Mesendoderm (in vitro differentiated cells): ENCODE measurements at regions not wholly inside any gene's neighbourhood (a gene's known extent, or its start where the extent isn't known, plus 50 kb on each side); places are given as distances from the start of the nearest gene placed in this dataset.

Source experiments
- DNase-seq: peaks from one replicate; pipeline ENCODE4 v3.0.0; 2013
- H2AK5ac ChIP-seq: 2 replicates; pipeline ENCODE4 v1.6.1; 2013; ENCODE audit warnings: low read length, inconsistent platforms
- H2BK120ac ChIP-seq: 2 replicates; pipeline ENCODE4 v1.6.1; 2013; ENCODE audit warnings: low read depth, mild to moderate bottlenecking, low read length, moderate library complexity, mixed read lengths
- H2BK15ac ChIP-seq: replicated peaks from 2 replicates; pipeline ENCODE4 v1.6.1; 2013; ENCODE audit warnings: low read depth, mild to moderate bottlenecking, moderate library complexity
- H2BK5ac ChIP-seq: 2 replicates; pipeline ENCODE4 v1.6.1; 2013; ENCODE audit warnings: low read length, inconsistent platforms
- H3K18ac ChIP-seq: 2 replicates; pipeline ENCODE4 v1.6.1; 2013; ENCODE audit warnings: mild to moderate bottlenecking, low read length, mixed read lengths
- H3K23ac ChIP-seq: one replicate; pipeline ENCODE4 v1.6.1; 2013; ENCODE audit warnings: low read length
- H3K27ac ChIP-seq: 2 replicates; pipeline ENCODE4 v1.5.1; 2013; ENCODE audit warnings: low read depth, mild to moderate bottlenecking, inconsistent platforms, low read length, moderate library complexity
- H3K27me3 ChIP-seq: 2 replicates; pipeline ENCODE4 v1.6.1; 2013; ENCODE audit warnings: low read length, control low read depth, mild to moderate bottlenecking, inconsistent platforms; ENCODE audit not compliant: insufficient read depth, poor library complexity
- H3K36me3 ChIP-seq: 2 replicates; pipeline ENCODE4 v1.6.1; 2013; ENCODE audit warnings: low read length, inconsistent platforms; ENCODE audit not compliant: control insufficient read depth, insufficient read depth
- H3K4ac ChIP-seq: one replicate; pipeline ENCODE4 v1.6.1; 2013; ENCODE audit warnings: low read depth, mild to moderate bottlenecking, low read length, moderate library complexity
- H3K4me1 ChIP-seq: 2 replicates; pipeline ENCODE4 v1.6.1; 2013; ENCODE audit warnings: low read depth, low read length, inconsistent platforms; ENCODE audit not compliant: control insufficient read depth
- H3K4me2 ChIP-seq: 2 replicates; pipeline ENCODE4 v1.6.1; 2013; ENCODE audit warnings: low read length
- H3K4me3 ChIP-seq: 2 replicates; pipeline ENCODE4 v1.5.1; 2013; ENCODE audit warnings: mild to moderate bottlenecking, low read length
- H3K56ac ChIP-seq: one replicate; pipeline ENCODE4 v1.6.1; 2013; ENCODE audit warnings: low read length
- H3K79me1 ChIP-seq: 2 replicates; pipeline ENCODE4 v1.6.1; 2013; ENCODE audit warnings: low read length, inconsistent platforms
- H3K79me2 ChIP-seq: 2 replicates; pipeline ENCODE4 v1.6.1; 2013; ENCODE audit warnings: mild to moderate bottlenecking, low read length; ENCODE audit not compliant: control insufficient read depth, insufficient read depth
- H3K9ac ChIP-seq: 2 replicates; pipeline ENCODE4 v1.6.1; 2013; ENCODE audit warnings: low read length, inconsistent platforms
- H4K5ac ChIP-seq: one replicate; pipeline ENCODE4 v1.6.1; 2013; ENCODE audit warnings: low read length
- H4K8ac ChIP-seq: one replicate; pipeline ENCODE4 v1.6.1; 2013; ENCODE audit warnings: low read depth, mild to moderate bottlenecking, control low read depth, low read length, moderate library complexity
- WGBS: extraction: QIAGEN DNeasy Blood & Tissue Kit; methylation state at CpG from one replicate; pipeline ENCODE4 v1.1.7; 2013; ENCODE audit warnings: low lambda C conversion rate, missing lambda C conversion rate; ENCODE audit not compliant: insufficient coverage; ENCODE audit errors: extremely low coverage; 5-methylcytosine and 5-hydroxymethylcytosine counted together

DNA sequence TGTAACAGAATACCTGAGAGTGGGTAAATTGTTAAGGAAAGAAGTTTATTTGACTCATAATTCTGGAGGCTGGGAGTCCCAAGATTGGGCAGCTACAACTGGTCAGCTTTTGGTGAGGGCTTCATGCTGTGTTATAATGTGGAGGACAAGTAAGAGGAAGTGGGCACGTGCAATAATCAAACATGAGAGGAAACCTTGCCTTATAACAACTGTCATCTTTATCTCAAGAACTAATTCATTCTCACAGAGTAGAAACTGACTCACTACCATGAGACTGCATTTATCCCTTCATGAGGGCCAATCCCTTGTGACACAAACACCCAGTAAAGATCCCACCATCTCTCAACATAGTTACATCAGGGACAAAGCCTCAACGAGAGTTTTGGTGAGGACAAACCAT is 318.1 kb upstream of the NT5C1B start:
- Histone ChIP-seq H3K4me3 (no peak overlapping the region), H3K4me2 (no peak overlapping the region), H3K4ac (no peak overlapping the region), H3K9ac (no peak overlapping the region), H3K79me1 (no peaks in the 10 kb centered on the region), H3K56ac (no peak overlapping the region), H2BK5ac (no peak overlapping the region), H4K5ac (no peak overlapping the region), H2AK5ac (no peak overlapping the region), H3K23ac (no peak overlapping the region), H4K8ac (no peak overlapping the region), H3K18ac (no peak overlapping the region), H2BK15ac (no peak overlapping the region), H2BK120ac (no peak overlapping the region), H3K27ac (no peak overlapping the region), H3K27me3 (no peaks in the 10 kb centered on the region), H3K4me1 (peaks cover 2% of the 10 kb centered on the region), H3K79me2 (no peaks in the 10 kb centered on the region), H3K36me3 (no peaks in the 10 kb centered on the region)
- DNase-seq: no peak
- WGBS: no CpG with 5 or more reads among the region's 2 CpGs

GRCh38 chr2:18903750-18904149 is 314.4 kb upstream of the NT5C1B start:
- Histone ChIP-seq H3K23ac (no peak overlapping the region), H2BK15ac (no peak overlapping the region), H3K9ac (no peak overlapping the region), H2AK5ac (no peak overlapping the region), H3K4me3 (no peak overlapping the region), H3K4me1 (no peaks in the 10 kb centered on the region), H2BK5ac (no peak overlapping the region), H4K5ac (no peak overlapping the region), H3K4ac (no peak overlapping the region), H3K27ac (no peak overlapping the region), H3K27me3 (no peaks in the 10 kb centered on the region), H3K79me2 (no peaks in the 10 kb centered on the region), H3K79me1 (no peaks in the 10 kb centered on the region), H4K8ac (no peak overlapping the region), H3K18ac (no peak overlapping the region), H3K56ac (no peak overlapping the region), H3K4me2 (no peak overlapping the region), H2BK120ac (no peak overlapping the region), H3K36me3 (no peaks in the 10 kb centered on the region)
- DNase-seq: no peak
- no CpG with 5 or more reads among the region's 3 CpGs for WGBS

DNA sequence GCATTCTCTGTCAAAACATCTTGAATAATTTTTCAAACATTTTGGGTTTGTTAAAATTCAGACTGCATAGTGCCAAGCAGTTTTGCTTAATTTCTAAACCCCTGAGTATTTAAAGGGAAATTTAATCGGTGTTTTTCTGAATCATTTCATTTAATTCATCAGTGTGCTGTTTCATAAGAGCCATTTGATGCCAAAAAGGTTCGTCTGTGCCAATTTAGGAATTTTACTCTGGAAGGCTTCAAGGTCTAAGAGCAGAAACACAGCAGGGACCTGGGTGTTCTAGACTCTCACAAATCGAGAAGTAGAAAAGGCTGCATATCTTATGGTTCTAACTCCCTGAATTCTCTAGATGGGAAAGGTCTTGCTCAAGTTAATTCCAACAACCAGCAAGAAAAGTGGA is 311.9 kb upstream of the NT5C1B start:
- no peak overlapping the region for H2BK120ac ChIP-seq
- H3K79me1 ChIP-seq: no peaks in the 10 kb centered on the region
- H3K9ac ChIP-seq: no peak overlapping the region
- H4K8ac ChIP-seq: no peak overlapping the region
- H3K79me2 ChIP-seq: no peaks in the 10 kb centered on the region
- H2AK5ac ChIP-seq: no peak overlapping the region
- no peak overlapping the region for H3K56ac ChIP-seq
- no peak overlapping the region for H3K4ac ChIP-seq
- DNase-seq: no peak
- H2BK15ac ChIP-seq: no peak overlapping the region
- no peak overlapping the region for H2BK5ac ChIP-seq
- no peak overlapping the region for H3K4me2 ChIP-seq
- H3K27me3 ChIP-seq: no peaks in the 10 kb centered on the region
- no CpG with 5 or more reads among the region's 3 CpGs for WGBS
- no peak overlapping the region for H4K5ac ChIP-seq
- H3K18ac ChIP-seq: no peak overlapping the region
- H3K4me3 ChIP-seq: no peak overlapping the region
- H3K23ac ChIP-seq: no peak overlapping the region
- H3K4me1 ChIP-seq: no peaks in the 10 kb centered on the region
- H3K27ac ChIP-seq: no peak overlapping the region
- no peaks in the 10 kb centered on the region for H3K36me3 ChIP-seq

GRCh38 chr2:18900691-18901141 is 311.3 kb upstream of the NT5C1B start:
- Histone ChIP-seq H3K4ac (no peak overlapping the region), H2AK5ac (no peak overlapping the region), H3K23ac (no peak overlapping the region), H3K4me1 (no peaks in the 10 kb centered on the region), H3K4me3 (no peak overlapping the region), H3K4me2 (no peak overlapping the region), H4K5ac (no peak overlapping the region), H4K8ac (no peak overlapping the region), H3K9ac (no peak overlapping the region), H2BK15ac (no peak overlapping the region), H3K36me3 (no peaks in the 10 kb centered on the region), H3K27ac (no peak overlapping the region), H2BK5ac (no peak overlapping the region), H3K79me2 (no peaks in the 10 kb centered on the region), H3K27me3 (no peaks in the 10 kb centered on the region), H3K18ac (no peak overlapping the region), H3K56ac (no peak overlapping the region), H2BK120ac (no peak overlapping the region), H3K79me1 (no peaks in the 10 kb centered on the region)
- no peak for DNase-seq

DNA sequence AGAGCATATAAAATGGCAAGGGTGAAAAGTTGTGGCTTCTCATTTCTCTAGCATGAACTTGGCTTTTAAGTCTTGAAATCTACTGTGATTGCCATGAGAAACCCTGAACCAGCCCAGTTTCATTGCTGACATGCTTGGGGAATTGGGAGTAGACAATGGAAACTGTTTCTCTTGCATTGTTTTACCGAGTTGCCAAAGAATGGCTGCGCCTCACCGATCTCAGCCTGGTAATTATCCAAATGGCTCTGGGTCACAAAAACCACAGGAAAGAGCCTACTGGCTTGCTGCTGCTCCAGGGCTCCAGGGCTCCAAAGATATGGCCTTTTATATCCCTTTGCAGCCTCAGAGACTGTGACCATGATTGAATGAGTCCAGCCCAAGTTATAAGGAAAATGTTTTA is 310.4 kb upstream of the NT5C1B start:
- no peak overlapping the region for H3K4me2 ChIP-seq
- no peaks in the 10 kb centered on the region for H3K79me2 ChIP-seq
- no peaks in the 10 kb centered on the region for H3K27me3 ChIP-seq
- H3K4ac ChIP-seq: no peak overlapping the region
- no peak overlapping the region for H3K4me3 ChIP-seq
- no peaks in the 10 kb centered on the region for H3K4me1 ChIP-seq
- WGBS: no CpG with 5 or more reads among the region's 3 CpGs
- no peak overlapping the region for H3K9ac ChIP-seq
- no peak overlapping the region for H2AK5ac ChIP-seq
- H2BK15ac ChIP-seq: no peak overlapping the region
- H3K27ac ChIP-seq: peak overlapping the region; percentile 66
- H3K56ac ChIP-seq: no peak overlapping the region
- no peak overlapping the region for H3K18ac ChIP-seq
- peak; percentile 37 for DNase-seq
- no peak overlapping the region for H4K8ac ChIP-seq
- H3K79me1 ChIP-seq: no peaks in the 10 kb centered on the region
- H4K5ac ChIP-seq: no peak overlapping the region
- H3K36me3 ChIP-seq: no peaks in the 10 kb centered on the region
- H2BK120ac ChIP-seq: no peak overlapping the region
- H3K23ac ChIP-seq: no peak overlapping the region
- H2BK5ac ChIP-seq: no peak overlapping the region

DNA sequence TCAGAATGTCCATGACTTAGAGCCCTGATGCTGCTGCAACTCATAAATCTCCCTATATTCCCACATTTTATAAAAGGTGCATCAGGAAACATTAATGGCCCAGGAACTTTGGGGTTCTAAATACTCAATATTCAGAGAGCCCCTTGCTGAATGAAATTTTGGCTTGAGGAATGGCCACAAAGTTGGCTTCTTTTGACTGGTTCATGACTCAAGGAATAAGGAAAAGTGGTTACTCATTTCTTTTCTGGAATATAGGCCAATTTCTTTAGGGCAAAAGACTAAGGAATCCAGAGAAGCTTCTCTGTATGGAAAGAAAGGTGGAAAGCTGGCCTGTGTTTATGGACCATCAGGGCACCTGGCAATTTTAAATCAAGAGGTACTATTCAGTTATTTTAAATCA is 308.9 kb upstream of the NT5C1B start:
- no peak overlapping the region for H3K4me2 ChIP-seq
- H3K4me1 ChIP-seq: no peaks in the 10 kb centered on the region
- DNase-seq: no peak

More for the DNA sequence above, 308.9 kb upstream of the NT5C1B start:
- no peak overlapping the region for H3K18ac ChIP-seq
- H2BK120ac ChIP-seq: no peak overlapping the region
- no peaks in the 10 kb centered on the region for H3K27me3 ChIP-seq
- no peak overlapping the region for H3K23ac ChIP-seq
- no peak overlapping the region for H2BK5ac ChIP-seq
- H4K8ac ChIP-seq: no peak overlapping the region
- H3K27ac ChIP-seq: no peak overlapping the region
- no peak overlapping the region for H3K4me3 ChIP-seq
- H3K4ac ChIP-seq: no peak overlapping the region
- H3K79me1 ChIP-seq: no peaks in the 10 kb centered on the region
- no peaks in the 10 kb centered on the region for H3K79me2 ChIP-seq
- H2AK5ac ChIP-seq: no peak overlapping the region
- H3K36me3 ChIP-seq: no peaks in the 10 kb centered on the region
- no peak overlapping the region for H3K9ac ChIP-seq
- H4K5ac ChIP-seq: no peak overlapping the region
- H2BK15ac ChIP-seq: no peak overlapping the region
- H3K56ac ChIP-seq: no peak overlapping the region
